Anterior cingulate cortex (tissue), 58 donors: ENCODE measurements at regions not wholly inside any gene's neighbourhood (a gene's known extent, or its start where the extent isn't known, plus 50 kb on each side); places are given as distances from the start of the nearest gene placed in this dataset.

Experiments
- DNase-seq, 58 donors: peaks; one replicate each; lab custom pipeline; 2025; lab: John Stamatoyannopoulos, UW

- DNase-seq, result no peak
These were observed 449.3 kb downstream of the ADAMTS20 start for GRCh38 chr12:43102546-43103264.

- DNase-seq, result no peak
These were observed 451.8 kb downstream of the ADAMTS20 start for GRCh38 chr12:43100231-43100630.

- no peak for DNase-seq
These were observed 452.3 kb downstream of the ADAMTS20 start for GRCh38 chr12:43099691-43100163.

- no peak for DNase-seq
These were observed 453.0 kb downstream of the ADAMTS20 start for GRCh38 chr12:43098766-43099550.

- no peak for DNase-seq
These were observed 453.9 kb downstream of the ADAMTS20 start for GRCh38 chr12:43098071-43098470.

GRCh38 chr12:43097471-43097870 is 454.5 kb downstream of the ADAMTS20 start:
- no peak for DNase-seq

GRCh38 chr12:43095669-43096280 is 456.2 kb downstream of the ADAMTS20 start:
- DNase-seq, result no peak

GRCh38 chr12:43094886-43095575 is 457.0 kb downstream of the ADAMTS20 start:
- DNase-seq, result no peak

- no peak for DNase-seq
These were observed 461.0 kb downstream of the ADAMTS20 start for GRCh38 chr12:43090981-43091380.

GRCh38 chr12:43087195-43088091 is 464.6 kb downstream of the ADAMTS20 start:
- no peak for DNase-seq

- no peak for DNase-seq
These were observed 472.5 kb downstream of the ADAMTS20 start for GRCh38 chr12:43079476-43079875.

GRCh38 chr12:43078976-43079375 is 473.0 kb downstream of the ADAMTS20 start:
- no peak for DNase-seq

GRCh38 chr12:43072431-43072830 is 479.6 kb downstream of the ADAMTS20 start:
- no peak for DNase-seq

GRCh38 chr12:43069768-43070221 is 480.2 kb upstream of the PRICKLE1 start:
- no peak for DNase-seq

GRCh38 chr12:43066471-43066870 is 476.9 kb upstream of the PRICKLE1 start:
- DNase-seq, result no peak

GRCh38 chr12:43063650-43064049 is 474.1 kb upstream of the PRICKLE1 start:
- no peak for DNase-seq

GRCh38 chr12:43062201-43062895 is 472.8 kb upstream of the PRICKLE1 start:
- no peak for DNase-seq

- DNase-seq, result no peak
These were observed 471.2 kb upstream of the PRICKLE1 start for GRCh38 chr12:43060742-43061141.

- no peak for DNase-seq
These were observed 469.1 kb upstream of the PRICKLE1 start for GRCh38 chr12:43058616-43059015.
